HG02588 (cell line): ENCODE measurements at regions not wholly inside any gene's neighbourhood (a gene's known extent, or its start where the extent isn't known, plus 50 kb on each side); places are given as distances from the start of the nearest gene placed in this dataset.

Experiments used
- ATAC-seq: cut with Tn5 transposase; IDR thresholded peaks from one replicate; pipeline ENCODE4 v1.9.1; 2021; ENCODE audit warnings: mild to moderate bottlenecking, moderate library complexity; ENCODE audit not compliant: unreplicated experiment

DNA sequence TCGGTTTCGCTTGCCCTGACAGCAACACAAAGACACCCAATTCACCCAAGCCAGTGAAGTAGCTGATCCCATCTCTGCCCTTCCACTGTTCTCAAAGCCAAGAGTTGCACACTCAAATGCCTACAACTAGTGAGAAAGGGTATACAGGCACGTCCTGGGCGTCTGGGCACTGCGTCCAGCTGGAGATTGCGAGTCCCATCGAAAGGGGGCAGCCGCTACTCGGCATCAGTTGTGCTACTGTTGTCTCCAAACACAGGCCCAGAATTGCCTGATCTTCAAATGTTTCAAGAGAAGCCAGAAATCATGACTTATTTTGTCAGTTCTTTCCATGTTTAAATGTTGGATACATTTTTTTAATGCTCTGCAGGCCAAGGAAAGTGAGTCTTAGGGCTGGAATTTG, 487.8 kb downstream of the BCOR start:
- ATAC-seq = no peak

DNA sequence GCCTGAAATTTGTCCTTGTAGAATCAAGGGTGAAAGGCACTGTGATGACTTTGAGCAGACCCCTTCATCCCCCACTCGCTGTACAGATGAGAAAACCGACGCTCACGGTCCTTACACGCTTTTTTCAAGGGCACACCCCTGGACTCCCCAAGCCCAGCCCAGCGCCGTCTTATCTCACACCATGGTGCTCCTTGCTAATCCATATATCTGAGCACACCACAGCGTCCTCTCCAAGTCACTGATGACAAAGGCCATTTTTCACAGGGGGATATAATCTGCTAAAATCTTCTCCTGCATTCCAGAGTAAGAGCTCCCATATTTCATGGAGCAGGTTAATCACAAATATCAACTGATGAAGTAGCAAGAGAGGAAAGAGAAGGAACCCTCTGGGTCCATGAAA, 486.3 kb downstream of the BCOR start:
- no peak for ATAC-seq

- peak; percentile 12 for ATAC-seq
Observed at GRCh38 chrX:39613482-39613995, 484.2 kb downstream of the BCOR start.

- peak; percentile 50 for ATAC-seq
Observed at GRCh38 chrX:39613997-39614679, 483.6 kb downstream of the BCOR start.

GRCh38 chrX:39614680-39614998, 483.1 kb downstream of the BCOR start:
- ATAC-seq = no peak

DNA sequence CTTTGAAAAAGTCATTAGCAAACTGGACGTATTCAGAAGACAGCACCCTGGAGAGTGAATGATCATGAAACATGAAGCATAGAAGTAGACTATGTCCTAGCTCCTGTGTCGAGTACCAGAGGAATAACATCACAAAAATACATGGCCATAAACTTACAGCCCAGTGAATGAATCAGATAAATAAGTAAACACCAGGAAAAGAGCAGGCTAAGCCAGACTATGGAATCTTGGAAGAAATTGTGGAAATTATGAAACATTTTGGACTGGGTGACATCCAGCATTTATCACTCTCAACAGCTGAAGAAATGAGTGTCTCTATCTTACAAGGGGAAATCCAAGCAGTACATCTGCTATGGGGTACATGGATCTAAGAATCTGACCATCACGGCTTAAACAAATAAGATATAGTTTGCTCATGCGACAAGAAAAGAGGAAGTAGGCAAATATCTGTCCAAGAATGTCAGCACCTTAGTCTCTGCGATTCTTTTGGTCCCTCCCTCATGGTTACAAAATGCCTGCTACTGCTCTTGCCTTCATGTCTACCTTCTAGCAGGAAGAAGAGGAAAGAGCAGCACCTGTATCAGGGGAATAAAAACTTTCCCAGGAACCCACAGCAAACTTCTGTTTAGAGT, 481.5 kb downstream of the BCOR start:
- ATAC-seq = no peak

DNA sequence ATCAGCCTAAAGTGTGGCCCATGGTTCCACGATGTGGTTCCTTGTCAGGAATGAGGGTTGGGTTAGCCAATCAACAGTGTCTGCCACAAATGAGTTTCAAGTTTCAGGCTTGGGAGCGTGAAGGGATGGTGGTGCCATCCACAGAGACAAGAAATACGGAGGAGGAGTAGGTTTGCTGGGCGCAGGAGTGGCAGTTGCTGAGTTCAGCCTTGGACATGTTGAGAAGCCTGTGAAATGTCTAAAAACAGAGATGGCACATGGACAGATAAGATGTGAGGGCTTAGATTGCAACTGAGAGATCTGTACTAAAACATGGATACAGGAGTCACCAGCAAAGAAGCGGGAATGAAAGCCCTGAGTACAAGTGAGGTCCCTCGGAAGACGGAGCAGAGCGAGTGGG, 481.0 kb downstream of the BCOR start:
- no peak for ATAC-seq

DNA sequence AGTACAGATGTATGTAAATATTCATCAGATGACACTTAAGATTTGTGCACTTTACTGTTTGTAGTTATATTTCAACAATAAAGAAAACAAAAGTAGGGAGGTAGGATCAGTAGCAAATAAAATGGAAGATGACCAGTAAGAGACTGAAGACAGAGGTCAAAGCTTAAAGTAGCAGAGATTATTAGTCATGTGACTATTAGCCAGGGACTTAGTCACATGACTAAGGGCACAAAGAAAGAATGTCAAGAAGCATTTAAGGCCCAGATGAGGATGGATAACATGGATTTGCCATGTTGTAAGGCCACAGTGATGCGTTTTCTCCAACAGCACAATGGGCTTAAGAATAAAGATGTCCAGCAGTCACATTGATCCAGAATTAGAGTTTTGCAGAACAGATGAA, 479.6 kb downstream of the BCOR start:
- ATAC-seq = no peak

- ATAC-seq = no peak
Observed at GRCh38 chrX:39619182-39620009, 478.4 kb downstream of the BCOR start.

GRCh38 chrX:39624166-39624565, 473.6 kb downstream of the BCOR start:
- ATAC-seq = no peak

GRCh38 chrX:39625810-39626209, 471.9 kb downstream of the BCOR start:
- no peak for ATAC-seq

DNA sequence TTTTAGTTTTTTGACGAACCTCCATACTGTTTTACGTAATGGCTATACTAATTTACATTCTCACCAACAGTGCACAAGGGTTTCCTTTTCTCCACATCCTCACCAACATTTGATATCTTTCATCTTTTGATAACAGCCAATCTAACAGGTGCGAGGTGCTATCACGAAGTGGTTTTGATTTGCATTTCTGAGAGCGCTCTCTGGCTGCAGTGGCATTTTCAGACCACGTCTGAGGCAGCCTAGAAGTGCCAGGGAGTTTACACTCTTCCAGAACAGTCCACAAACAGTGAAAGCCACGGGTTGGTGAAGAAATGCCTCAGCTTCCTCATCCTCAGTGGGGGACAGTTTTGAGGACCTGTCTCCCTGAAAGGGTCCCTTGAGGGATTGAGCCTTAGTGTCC, 471.0 kb downstream of the BCOR start:
- no peak for ATAC-seq

DNA sequence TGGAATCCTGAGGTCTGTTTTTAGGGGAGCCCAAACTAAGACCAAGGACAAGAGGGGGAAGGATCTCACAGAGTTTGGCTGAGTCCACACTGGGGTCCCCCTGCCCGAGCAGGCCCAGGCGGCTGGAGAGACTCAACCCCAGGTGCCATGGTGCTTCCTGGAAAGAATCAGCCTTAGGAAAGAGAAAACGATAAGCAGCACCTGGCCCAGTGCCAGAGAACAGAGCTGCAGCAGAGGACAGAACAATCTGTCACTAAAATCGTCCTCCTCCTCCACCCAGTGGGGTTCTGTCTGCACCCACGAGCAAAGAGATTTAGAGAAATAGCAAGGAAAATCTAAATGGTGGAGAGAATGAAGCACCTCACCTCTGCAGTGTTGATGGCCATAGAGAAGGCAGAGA, 470.5 kb downstream of the BCOR start:
- no peak for ATAC-seq

DNA sequence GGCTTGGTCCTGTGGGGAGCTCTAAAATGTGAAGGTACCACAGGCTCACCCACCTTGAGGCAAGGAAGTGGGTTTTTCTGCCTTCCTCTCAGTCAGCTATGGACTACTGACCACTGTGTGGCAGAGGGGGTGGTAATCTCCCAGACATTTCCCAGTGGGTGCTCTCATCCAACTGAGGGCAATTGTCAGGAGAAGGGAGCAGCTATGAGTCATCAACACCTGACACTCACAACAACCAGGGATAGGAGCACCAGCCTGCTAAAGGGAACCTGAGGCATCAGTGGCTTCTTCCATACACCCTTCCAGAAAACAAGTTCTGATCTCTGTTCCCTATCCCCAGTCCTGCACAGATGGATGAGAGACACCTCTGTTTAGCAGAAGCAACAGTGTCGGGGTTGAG, 468.8 kb downstream of the BCOR start:
- no peak for ATAC-seq

DNA sequence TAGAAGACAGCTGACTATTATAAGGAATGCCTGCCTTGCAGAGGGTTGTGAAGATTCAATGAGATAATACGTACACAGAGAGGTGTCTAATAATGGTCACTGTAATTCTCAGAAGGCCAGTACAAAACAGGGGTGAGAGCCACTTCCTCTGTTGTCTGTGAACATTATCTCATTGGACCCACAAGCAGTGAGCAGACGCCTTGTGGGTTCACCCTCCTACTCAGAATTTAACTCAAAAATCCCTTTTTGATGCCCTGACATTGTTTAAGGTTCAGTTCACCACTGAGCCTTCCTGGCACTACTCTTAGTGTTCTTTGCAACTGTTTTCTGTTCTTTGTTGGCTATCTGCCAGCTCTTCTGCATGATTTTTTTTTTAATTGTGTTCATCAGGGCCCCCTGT, 467.4 kb downstream of the BCOR start:
- no peak for ATAC-seq

DNA sequence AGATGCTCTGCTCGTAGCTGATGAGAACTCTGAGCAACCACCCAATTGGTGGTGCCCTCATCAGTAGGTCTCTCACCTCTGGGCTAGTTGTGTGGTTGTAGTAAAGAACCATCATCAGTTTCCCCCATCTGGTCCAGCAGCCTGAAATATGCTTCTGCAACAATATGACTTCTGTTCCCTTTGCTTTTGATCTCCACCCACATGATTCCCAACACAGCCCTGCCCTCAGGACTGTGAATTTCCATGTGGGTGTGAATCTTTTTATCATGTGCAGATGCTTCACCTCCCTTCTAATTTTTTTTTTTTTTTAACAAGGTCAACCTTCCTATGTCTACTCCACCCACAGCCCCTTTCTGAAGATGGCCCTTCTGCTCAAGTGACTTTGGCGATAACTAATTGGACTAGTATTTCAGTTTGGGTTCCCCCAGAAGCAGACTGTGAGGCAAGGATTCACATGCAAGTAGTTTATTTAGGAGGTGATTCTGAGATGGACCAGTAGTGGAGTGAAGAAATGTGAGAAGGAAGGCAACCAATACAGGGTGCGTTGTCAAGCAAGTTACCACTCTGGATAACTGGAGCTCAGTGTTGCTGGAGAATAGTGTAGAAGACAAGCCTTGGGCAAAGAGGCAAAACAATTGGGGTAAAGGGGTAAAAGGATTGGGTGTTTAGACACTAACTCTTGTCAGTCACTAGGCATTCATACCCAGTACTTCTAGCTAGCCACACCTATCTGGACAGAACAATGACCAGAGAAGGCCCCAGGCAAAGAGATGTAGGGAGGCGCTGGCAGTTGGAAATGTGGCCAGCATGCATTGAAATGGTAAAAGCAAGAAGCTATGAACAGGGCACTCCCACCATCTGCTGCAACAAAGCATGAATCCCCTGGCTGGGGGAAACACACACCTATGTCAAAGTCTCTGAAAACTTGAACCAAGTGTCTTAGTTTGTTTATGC, 466.2 kb downstream of the BCOR start:
- ATAC-seq = no peak

GRCh38 chrX:39633293-39633692, 464.5 kb downstream of the BCOR start:
- ATAC-seq = no peak

GRCh38 chrX:39636481-39636880, 461.3 kb downstream of the BCOR start:
- ATAC-seq = no peak

GRCh38 chrX:39638526-39638925, 459.2 kb downstream of the BCOR start:
- ATAC-seq = no peak

- no peak for ATAC-seq
Observed at GRCh38 chrX:39639871-39640270, 457.9 kb downstream of the BCOR start.

DNA sequence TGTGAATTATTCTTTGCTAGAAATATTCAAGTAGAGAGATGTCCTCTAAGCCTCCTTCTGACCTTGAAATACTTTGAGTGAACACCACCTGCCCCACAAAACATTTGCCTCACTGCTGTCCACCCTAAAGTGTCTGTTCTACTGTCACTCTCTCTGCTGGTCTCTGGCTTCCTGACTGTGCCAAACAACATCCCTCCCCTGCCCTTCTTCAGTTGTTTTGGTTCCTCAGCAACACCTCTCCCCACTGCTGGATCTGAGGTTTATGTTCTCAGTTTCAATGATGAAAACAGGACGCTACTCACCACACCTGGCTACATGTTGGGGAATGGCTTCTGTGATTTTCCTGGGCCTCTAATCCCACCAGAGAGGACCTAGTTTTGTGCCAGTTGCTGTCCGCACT, 456.9 kb downstream of the BCOR start:
- ATAC-seq = no peak
